Activated CD8-positive, alpha-beta memory T cell treated with anti-CD3 and anti-CD28 coated beads, Interleukin-2, amount 50 U/mL, for 24 hours (primary cell): ENCODE measurements at regions not wholly inside any gene's neighbourhood (a gene's known extent, or its start where the extent isn't known, plus 50 kb on each side); places are given as distances from the start of the nearest gene placed in this dataset.

Source experiments
- DNase-seq: peaks from one replicate; pipeline ENCODE4 v3.0.0-alpha.2; 2020; ENCODE audit errors: extremely low read depth

GRCh38 chr15:77557564-77557963, 75.1 kb downstream of the LINGO1 start:
- no peak for DNase-seq

GRCh38 chr15:77557144-77557543, 75.6 kb downstream of the LINGO1 start:
- no peak for DNase-seq

GRCh38 chr15:77556622-77557021, 76.1 kb downstream of the LINGO1 start:
- DNase-seq, result no peak

DNA sequence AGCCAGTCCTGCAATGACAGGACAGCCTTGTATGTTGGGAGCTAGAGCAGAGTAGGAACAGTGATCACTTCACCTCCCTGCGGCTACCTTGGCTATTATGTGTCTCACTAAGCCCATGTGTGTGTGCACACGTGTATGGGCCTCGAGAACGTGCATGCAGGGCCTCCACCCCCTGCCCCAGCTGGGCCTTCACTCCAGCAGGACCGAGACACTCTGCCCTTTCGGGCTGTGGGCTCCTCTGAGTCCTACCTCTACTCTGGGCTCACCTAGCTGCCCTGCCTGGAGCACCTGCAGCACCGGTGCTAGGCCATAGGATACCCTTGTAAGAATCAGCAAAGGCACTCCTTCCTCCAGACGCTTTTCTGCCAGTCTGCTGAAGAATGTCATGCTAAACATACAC, 77.5 kb downstream of the LINGO1 start:
- no peak for DNase-seq

GRCh38 chr15:77554306-77555080, 78.2 kb downstream of the LINGO1 start:
- no peak for DNase-seq

DNA sequence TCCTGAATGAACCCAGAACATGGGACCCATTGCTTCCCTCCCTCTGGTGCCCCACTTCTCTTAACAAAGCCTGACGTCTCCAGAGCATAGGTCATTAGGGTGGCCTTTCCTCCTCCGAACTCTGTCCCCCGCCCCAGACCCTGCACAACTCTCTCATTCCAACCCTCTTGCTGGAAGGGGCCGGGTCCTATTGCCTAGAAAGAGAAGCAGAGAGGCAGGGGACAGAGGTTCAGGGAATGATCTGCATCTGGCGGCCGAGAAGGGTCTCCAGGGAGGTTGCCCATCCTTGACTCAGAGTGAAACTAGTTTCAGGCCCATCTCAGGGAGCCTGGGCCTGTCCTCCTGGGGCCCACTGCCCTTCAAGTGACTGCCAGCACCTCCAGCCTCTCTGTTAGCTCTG, 79.0 kb downstream of the LINGO1 start:
- no peak for DNase-seq

- no peak for DNase-seq
These were observed 79.5 kb downstream of the LINGO1 start for GRCh38 chr15:77553257-77553656.

GRCh38 chr15:77552066-77552465, 80.6 kb downstream of the LINGO1 start:
- DNase-seq, result no peak

- DNase-seq, result no peak
These were observed 82.1 kb downstream of the LINGO1 start for GRCh38 chr15:77550301-77551251.

DNA sequence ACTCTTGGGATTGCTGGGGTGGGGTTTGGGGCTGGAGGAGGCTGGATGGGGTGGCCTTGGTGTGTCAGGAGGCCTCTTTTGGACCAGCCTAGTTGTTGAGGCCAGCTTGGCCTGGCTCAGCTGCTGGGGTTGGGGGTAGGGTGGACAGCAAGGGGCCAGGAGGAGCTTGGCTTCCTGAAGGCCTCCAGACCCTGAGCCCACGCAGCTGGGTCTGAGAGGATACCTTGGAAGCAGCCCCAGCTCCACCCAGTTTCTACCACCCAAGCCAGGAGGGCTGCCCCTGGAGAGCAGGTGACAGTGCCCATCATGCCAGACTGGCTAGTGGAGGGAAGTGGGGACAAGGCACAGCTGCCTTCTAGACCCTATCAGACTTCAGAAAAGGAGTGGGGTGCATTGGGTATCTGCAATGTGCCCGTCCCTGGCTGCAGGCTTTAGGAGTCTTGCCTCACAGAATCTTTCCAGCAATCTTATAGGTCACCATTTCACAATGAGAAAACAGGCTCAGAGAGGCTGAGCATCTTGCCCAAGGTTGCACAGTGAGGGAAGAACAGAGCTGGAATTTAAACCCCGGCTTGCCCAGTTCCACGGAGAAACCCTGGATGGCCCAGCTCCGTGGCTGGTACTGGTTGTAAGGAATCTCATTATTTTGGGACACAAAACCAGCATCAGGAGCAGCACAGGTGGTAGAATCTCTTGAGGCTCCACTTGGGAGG, 83.0 kb downstream of the LINGO1 start:
- no peak for DNase-seq

- DNase-seq, result no peak
These were observed 83.8 kb downstream of the LINGO1 start for GRCh38 chr15:77548589-77549557.

DNA sequence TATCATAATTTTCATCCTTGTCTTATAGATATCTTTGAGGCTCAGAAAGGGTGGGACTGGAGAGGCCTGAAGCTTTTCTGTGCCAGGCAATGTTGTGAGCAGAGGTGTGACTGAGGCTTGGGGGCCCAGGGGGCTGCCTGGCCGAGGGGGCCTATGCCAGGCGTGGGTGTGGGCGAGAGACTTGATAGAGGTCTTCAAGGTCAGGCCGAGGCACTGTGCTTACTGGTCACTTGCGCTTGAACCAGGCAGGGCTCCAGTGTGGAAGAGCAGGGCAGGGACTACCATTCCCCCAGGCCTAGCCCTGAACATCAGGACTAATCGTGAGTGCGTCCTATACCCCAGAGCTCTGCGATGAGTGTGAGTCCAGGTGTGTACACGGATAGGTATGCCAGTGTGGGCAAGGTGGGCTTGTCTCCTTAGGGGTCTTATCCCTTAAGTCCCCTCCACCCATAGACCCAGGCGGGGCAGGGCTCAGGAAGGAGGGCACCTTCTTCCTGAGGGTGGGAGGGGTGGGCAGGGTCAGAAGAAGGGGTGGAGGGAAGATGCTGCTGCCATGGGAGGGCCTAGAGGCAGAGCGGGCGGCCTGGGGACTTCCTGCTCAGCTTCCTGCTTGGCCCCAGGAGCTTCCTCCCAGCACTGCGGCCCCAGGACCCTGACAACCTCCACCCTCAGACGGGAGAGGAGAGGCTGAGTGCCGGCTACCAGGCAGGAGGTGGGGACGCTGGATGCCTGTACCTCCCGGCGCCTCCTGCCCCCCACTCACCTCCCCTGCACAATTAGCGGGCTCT, 84.7 kb downstream of the LINGO1 start:
- no peak for DNase-seq

DNA sequence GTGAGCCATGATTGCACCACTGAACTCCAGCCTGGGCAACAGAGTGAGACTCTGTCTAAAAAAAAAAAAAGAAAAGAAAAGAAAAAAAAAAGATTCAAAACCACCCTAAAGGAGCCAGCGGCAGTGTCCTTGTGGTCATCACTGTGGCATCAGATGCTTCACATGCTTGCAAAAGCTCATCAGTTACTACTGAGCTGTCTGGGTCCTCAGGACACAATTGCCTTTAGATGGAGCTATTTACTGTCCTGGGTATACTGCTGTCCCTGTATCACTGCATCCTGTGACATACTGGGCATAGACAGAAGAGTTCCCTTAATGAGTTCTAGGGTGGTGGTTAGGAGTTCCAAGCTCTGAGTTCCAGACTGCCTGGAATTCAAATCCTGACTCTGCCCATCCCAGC, 85.8 kb downstream of the LINGO1 start:
- no peak for DNase-seq

DNA sequence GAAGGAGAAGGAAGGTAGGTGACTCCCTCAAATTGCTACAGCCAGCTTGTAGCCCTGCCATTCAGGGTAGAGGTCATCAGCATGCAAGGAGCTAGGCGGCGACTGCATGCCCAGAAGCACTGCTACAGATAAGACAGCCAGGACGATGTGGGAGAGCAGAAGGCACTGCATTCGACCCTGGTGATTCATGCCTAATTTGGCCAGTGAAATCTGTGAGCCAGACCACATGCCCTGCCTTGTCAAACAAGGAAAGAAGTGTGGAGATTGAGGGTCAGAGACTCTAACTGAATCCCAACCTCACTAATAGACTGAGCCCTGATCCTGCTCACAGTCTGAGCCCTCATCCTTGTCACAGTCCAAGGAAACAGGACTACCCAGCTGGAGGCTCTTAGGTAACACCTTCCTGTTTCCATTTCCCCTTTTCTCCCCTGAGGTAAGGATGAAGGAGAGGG, 86.6 kb downstream of the LINGO1 start:
- DNase-seq, result no peak

GRCh38 chr15:77545058-77545457, 87.7 kb downstream of the LINGO1 start:
- DNase-seq, result no peak

- no peak for DNase-seq
These were observed 88.5 kb downstream of the LINGO1 start for GRCh38 chr15:77544162-77544561.

DNA sequence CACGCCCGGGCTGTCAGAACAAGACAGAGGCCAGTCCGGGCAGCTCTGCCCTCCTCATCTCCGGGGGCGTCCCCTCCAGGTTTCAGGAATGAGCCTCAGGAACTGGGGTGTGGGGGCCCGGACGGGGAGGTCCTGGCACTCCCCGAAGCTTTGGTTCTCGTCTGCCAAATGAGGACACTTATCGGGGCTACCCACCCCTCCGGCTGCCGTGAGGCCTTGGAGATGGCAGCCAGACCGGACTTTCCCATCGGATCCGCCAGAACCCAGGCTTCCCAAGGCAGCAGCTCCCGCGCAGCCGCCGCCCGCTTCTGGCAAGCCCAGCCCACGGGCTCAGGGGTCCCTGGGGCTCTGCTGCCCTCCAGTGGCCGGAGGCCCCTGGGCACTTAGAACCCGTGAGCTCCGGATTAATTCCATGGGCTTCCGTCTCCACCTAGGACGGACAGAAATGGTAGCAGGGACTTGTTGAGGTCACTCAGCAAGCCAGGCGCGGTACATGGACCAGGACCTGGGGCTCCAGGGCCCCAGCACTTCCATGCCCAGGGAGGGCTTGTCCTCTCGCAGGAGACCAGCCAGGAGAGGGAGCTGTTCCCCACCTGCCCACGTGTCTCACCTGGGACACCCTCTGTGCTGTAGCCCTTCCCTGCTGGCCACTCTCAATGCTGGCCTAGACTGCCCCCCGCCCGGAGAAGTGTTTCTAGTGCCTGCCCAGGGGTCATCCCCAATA, 89.4 kb downstream of the LINGO1 start:
- peak; percentile 30 for DNase-seq

GRCh38 chr15:77542491-77543001, 90.2 kb downstream of the LINGO1 start:
- DNase-seq, result no peak
